ENCODE measurements at regions not wholly inside any gene's neighbourhood (a gene's known extent, or its start where the extent isn't known, plus 50 kb on each side); places are given as distances from the start of the nearest gene placed in this dataset.

DNA sequence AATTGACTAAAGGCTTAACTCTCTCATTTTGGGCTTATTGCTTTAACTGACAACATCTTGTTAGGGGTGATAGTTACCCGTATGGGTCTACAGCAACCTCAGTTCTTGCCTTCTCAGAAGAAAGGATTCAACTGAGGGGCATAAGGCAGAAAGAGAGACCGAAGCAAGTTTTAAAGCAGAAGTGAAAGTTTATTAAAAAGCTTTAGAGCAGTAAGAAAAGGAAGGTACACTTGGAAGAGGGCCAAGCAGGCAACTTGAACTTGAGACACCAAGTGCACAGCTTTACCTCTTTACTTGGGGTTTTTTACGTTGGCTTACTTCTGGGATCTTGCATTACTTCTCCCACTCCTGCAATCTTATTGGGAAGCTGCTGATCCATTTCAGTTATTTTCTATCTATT, 246.9 kb upstream of the PRR20A start:
- no peak for DNase-seq (ENCODE audit: low read depth in 2 of 2)

DNA sequence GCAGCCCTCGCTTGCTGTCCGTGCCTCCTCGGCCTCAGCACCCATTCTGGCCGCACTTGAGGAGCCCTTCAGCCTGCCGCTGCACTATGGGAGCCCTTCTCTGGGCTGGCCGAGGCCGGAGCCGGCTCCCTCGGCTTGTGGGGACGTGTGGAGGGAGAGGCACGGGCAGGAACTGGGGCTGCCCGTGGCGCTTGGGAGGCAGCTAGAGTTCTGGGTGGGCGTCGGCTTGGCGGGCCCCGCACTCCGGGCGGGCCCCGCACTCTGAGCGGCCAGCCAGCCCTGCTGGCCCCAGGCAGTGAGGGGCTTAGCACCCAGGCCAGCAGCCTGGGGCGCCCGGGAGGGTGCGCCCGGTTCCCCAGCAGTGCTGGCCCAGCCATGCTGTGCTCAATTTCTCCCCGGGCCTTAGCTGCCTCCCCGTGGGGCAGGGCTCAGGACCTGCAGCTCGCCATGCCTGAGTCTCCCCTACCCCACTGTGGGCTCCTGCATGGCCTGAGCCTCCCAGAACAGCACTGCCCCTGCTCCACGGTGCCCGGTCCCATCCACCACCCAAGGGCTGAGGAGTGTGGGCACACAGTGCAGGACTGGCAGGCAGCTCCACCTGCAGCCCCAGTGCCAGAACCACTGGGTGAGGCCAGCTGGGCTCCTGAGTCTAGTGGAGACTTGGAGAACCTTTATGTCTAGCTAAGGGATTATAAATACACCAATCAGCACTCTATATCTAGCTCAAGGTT, 240.0 kb upstream of the PRR20A start:
- DNase-seq (ENCODE audit: low read depth in 2 of 2), result no peak

DNA sequence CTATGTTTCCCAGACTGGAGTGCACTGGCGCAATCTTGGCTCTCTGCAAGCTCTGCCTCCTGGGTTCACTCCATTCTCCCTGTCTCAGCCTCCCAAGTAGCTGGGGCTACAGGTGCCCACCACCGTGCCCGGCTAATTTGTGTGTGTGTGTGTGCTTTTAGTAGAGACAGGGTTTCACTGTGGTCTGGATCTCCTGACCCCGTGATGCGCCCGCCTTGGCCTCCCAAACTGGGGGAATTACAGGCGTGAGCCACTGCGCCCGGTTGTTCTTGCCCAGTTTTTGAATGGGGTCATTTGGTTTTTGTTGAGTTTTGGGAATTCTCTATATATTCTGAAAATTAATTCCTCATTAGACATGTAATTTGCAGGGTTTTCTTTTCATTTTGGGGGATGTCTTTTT, 238.4 kb upstream of the PRR20A start:
- no peak for DNase-seq (ENCODE audit: low read depth in 2 of 2)

DNA sequence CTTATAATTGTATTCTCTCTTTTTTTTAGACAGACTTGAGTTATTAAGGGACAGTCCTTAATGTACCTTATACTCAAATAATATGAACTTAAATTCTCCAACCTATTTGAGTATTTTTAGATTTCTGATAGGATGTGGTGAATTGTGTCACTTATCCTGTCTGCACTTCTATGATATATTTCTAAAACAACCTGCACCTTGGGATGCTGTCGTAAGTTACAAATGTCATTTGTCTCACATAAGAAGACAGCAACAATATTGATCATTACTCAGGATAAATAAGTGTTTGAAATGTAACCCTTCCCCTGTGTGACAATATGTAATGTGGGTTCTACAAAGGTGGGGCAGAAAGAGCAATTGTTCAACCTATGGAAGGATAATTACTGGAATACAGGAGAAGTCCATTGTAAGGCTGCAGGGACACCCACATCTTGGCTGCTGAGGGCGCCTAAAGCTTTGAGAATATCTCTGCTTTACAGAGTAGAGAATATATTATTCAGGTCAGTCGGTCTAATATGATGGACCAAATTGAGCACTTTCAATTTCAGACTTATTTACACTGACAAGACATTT, 236.9 kb upstream of the PRR20A start:
- no peak for DNase-seq (ENCODE audit: low read depth in 2 of 2)

DNA sequence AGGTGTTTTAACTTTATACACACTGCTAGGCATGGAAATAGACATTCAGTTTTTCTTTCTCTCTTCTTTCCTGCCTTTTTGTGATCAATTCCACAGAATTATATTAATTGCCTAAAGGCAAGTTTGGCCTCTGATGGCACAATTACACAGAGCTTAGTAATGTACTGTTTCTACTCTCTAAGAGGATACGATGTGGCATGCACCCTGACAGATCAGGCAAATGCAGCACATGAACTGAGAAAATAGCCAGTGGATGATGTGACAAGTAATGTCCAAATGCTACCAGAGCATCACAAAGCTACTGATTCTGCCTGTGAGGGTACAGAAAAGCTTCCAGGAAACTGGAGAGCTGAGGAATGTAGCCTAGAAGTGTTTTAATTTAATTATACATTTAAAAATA, 233.8 kb upstream of the PRR20A start:
- no peak for DNase-seq (ENCODE audit: low read depth in 2 of 2)

DNA sequence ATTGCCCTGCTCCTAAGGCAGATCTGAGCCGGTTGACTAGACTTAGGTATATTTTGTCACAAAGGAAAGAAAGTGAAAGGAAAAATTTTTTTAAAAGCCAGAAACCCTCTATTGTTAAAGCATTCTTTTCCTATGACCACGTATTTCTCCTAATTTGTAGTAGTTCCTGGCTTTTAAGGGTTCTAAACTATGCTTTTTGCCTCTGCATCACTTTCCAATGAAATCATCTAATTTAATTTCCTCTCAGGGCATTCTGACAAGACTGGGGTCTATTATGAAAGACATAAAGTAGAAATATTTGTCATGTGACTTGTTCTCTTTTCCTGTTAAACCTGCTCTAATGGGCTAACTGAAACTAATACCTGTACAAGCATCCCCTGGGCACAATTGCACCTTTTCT, 233.0 kb upstream of the PRR20A start:
- DNase-seq (ENCODE audit: low read depth in 2 of 2), result no peak

DNA sequence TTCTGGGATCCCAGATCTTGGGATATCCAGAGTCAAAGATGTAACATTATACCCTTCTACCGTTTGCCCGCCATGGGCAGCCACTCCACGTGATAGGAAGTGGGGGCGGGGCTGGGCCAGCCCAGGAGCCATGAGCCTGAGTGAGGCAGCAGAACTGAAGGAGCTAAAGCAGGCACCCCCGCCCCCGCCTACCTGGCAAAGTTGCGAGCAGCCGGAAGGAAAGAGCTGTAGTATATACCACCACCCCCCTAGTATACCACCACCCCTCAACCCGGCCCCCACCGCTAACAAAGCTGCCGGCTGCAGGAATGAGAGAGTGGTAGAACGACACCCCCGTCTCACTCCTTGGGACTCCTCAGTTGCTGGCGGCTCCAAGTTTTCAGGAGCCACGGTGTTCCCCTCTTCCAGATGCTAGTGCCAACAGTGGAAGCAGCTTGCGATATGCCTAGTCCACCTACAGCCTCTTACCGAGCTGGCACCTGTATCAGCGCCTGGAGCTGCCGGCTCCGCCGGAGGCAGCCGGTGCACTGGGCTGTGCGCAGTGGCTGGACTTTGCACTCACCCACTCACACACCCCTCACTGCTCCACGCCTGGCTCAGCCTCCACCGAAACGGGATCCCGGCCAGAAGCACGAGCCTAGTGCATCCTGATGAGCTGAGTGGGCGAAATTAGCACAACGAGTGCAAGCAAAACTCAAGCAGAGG, 230.7 kb upstream of the PRR20A start:
- no peak for DNase-seq (ENCODE audit: low read depth in 2 of 2)

DNA sequence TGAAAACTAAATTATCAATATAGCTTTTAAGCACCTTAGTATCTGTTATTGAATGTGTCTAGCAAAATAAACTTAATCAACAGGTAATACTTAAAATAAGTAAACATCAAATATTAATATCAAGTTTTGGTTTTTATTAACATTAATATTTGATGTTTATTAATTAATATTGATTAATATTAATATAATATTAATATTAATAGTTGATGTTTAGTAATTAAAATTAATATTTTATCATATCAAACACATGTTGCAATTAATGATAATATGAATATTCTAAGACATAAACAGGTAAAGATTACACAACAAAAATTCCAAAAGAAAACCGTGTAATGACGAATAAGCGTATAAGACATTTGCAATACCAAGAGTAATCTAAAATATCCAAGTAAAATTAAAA, 222.8 kb upstream of the PRR20A start:
- DNase-seq (ENCODE audit: low read depth in 2 of 2), result no peak

DNA sequence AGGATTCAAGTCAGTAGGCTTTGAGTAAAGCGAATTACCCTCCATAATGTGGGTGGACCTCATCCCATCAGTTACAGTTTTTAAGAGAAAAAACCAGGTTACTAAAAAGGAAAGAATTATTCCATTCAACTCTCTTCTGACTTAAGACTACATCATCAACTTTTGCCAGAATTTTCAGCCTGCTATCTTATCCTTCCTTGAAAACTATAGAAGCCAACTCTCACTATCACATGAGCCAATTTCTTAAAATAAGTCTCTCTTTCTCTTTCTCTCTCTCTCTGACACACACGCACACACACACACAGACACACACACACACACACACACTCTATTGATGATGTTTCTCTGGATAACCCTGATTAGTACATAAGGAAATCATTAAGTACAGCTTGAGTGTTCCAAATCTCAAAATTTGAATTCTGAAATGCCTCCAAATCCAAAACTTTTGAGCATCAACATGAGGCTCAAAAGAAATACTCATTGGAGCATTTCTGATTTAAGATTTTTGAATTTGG, 217.0 kb upstream of the PRR20A start:
- no peak for DNase-seq (ENCODE audit: low read depth in 2 of 2)

DNA sequence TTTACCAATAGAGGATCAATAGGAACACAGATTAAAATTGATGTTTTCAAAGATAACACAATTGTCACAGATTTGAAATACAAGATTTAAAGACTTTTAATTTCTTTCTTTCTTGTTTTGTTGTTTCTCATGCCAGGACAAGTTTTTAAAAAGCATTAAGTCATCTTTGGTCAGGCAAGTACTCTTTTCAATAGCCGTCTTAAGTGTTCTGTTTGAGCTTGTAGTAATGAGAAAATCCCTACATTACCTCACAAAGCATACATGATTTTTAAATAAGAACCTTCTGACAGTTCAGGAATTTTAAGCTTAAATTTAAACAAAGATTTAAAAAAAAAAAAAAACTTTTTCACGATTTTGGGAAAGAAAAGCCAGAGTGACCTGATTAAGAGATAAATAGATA, 216.3 kb upstream of the PRR20A start:
- no peak for DNase-seq (ENCODE audit: low read depth in 2 of 2)

DNA sequence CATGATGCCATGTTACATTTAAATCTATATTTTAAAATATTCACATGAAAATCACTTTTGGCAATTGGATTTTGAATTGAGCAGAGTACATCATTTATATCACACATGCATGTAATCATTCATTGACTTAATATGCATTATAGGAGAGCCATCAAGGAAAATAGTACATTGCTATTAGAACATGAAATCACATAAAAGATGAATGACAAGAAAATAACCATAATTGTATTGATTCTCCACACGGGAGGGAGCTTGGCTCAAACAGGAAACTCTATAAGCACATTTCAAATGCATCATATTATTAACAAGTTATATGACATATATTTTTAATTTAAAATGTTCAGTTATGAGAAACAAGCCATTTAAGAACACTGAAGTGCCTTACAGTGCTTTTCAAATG, 208.6 kb upstream of the PRR20A start:
- DNase-seq (ENCODE audit: low read depth in 2 of 2), result no peak

DNA sequence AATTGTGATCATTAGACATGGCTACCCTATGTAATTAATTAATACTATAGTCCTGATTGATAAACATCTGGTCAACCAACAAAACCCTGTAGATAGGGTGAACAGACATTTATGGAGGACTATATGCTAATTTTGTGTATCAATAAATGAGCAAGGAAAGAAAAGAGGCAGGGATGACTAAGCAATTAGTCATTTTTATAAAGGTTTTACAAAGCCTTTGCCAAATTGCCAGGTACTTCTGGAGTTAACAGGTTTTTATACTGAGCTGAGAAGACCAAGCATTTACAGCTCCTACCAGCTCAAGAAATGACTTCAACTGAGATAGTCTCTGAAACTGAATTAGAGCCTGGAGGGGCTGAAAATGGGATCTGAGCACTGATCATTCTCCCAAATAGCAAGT, 186.8 kb upstream of the PRR20A start:
- no peak for DNase-seq (ENCODE audit: low read depth in 2 of 2)

GRCh38 chr13:56975647-56976046, 165.1 kb upstream of the PRR20A start:
- no peak for DNase-seq (ENCODE audit: low read depth in 2 of 2)

DNA sequence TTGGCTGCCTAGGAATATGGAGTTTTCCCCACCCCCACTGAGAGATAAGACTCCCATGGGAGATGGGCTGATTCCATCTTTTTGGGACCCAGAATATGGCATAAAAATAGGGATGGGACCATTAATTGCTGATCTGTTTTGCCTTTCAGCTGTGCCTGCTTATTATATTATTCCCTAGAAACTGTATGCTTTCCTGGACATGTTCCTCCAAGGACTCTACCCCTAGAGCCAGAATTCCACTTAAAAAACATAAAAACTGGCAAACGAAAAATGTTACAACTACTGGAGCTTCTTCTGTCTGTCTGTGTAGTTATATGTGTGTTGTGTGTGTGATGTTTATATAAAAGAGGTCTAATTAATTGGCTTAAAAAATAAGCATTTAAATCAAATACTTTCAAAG, 159.9 kb upstream of the PRR20A start:
- no peak for DNase-seq (ENCODE audit: low read depth in 2 of 2)

DNA sequence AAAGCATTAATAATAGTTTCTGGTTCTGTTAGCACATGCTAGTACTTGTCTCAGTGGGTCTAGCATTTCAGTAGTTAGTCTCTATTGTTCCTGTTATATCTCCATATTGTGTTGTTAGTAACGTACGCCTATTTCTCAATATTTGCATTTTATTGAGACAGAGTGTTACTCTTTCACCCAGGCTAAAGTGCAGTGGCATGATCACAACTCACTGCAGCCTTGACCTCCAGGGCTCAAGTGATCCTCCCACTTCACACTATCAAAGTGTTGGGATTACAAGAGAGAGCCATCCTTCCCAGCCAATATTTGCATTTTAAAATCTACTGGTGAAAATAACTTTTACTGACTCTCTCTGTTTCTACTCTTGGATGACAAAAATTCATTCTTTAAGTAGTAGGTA, 154.6 kb upstream of the PRR20A start:
- no peak for DNase-seq (ENCODE audit: low read depth in 2 of 2)

DNA sequence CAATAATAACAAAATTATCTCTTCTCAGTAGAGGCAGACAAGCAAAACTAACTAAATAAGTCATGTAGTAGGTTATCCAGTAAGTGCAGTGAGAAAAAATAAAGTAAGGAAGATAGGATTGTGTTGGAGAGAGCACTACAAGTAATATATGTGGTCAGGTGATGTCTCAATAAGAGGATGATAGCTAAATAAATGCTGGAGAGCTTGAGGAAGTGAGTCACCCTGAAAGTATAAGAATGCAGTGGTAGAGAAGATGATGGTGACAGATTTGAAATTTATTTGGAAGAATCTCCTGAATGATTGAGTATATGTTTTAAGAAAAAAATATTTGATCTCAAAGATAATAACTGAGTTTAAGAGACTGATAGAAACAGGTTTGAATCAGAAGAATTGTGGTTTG, 152.2 kb upstream of the PRR20A start:
- no peak for DNase-seq (ENCODE audit: low read depth in 2 of 2)

DNA sequence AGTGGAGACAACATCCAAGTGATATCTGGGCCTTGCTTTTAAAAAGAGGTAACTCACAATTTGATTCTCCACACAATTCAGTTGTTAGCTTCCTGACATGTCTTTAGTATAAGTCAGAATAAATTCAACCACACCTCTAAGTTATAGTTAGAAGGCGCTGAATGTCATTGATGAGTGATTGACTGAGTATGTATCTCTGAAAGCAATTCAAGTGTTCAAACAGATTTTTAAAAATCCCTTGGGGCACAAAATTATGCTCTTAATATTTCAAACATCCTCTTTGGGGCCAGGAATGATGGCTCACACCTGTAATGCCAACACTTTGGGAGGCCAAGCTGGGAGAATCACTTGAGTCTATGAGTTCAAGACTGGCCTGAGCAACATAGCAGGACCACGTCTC, 137.0 kb upstream of the PRR20A start:
- DNase-seq (ENCODE audit: low read depth in 2 of 2), result no peak

DNA sequence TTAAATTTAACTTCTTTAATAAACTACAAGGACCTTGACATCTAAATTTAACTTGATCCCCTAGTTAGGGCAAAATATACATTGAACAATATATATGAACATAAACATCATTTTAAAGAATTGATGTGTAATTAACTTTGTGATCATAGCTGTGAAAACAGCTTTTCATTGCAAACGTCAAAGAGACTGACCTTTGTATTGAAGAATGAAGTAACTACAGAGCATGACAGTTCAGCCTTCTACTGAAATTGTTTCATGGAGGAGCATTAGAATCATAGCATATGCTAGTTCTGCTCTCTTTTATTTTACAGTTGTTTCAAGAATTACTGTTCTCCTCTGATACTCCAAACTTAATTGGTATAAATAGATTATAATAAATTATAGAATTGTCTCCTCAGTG, 123.4 kb upstream of the PRR20A start:
- no peak for DNase-seq (ENCODE audit: low read depth in 2 of 2)

- DNase-seq (ENCODE audit: low read depth in 2 of 2), result no peak
These were observed 121.8 kb upstream of the PRR20A start for GRCh38 chr13:57018915-57019314.

- no peak for DNase-seq (ENCODE audit: low read depth in 2 of 2)
These were observed 110.0 kb upstream of the PRR20A start for GRCh38 chr13:57030671-57031070.

GRCh38 chr13:57036290-57036689, 104.4 kb upstream of the PRR20A start:
- DNase-seq (ENCODE audit: low read depth in 2 of 2), result no peak

DNA sequence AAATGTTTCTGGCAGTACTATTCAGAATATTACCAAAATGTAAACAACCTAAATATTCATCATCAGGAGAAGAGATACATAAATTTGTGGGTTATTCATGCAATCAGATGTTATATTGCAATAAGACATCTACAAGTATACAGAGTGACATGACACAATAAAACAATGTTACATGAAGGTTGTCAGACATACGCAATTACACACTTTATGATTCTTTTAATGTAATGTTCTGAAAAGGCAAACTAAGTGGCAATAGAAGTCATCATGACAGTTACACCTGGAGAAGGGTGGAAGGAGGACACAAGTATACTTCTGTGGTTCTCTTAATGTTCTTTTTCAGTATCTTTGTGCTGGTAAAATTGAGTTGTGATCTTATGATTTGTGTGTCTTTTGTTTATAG, 95.8 kb upstream of the PRR20A start:
- DNase-seq (ENCODE audit: low read depth in 2 of 2), result no peak
